Muscle layer of duodenum (tissue), 2 donors: ENCODE measurements at regions not wholly inside any gene's neighbourhood (a gene's known extent, or its start where the extent isn't known, plus 50 kb on each side); places are given as distances from the start of the nearest gene placed in this dataset.

Source experiments
- H3K27ac ChIP-seq: one replicate; pipeline ENCODE4 v1.7.0; 2013; ENCODE audit warnings: mild to moderate bottlenecking, low read length
- H3K27me3 ChIP-seq: one replicate; pipeline ENCODE4 v1.7.0; 2013; ENCODE audit warnings: low read depth, mild to moderate bottlenecking, control low read depth, low read length
- H3K36me3 ChIP-seq, 2 donors: one replicate each; pipeline ENCODE4 v1.7.0; 2013; ENCODE audit warnings: low read length in 2 of 2, control low read depth in 1 of 2, mild to moderate bottlenecking in 1 of 2; ENCODE audit not compliant: insufficient read depth in 2 of 2, control insufficient read depth in 1 of 2
- H3K4me1 ChIP-seq, 2 donors: one replicate each; pipeline ENCODE4 v1.7.0; 2013; ENCODE audit warnings: low read length in 2 of 2, mild to moderate bottlenecking in 2 of 2, control low read depth in 1 of 2, moderate library complexity in 1 of 2; ENCODE audit not compliant: insufficient read depth in 2 of 2, control insufficient read depth in 1 of 2
- H3K4me3 ChIP-seq, 2 donors: one replicate each; pipeline ENCODE4 v1.7.0; 2013; ENCODE audit warnings: low read length in 2 of 2, low read depth in 1 of 2, mild to moderate bottlenecking in 1 of 2
- H3K9me3 ChIP-seq, 2 donors: one replicate each; pipeline ENCODE4 v1.7.0; 2013; ENCODE audit warnings: low read length in 2 of 2, control low read depth in 1 of 2, mild to moderate bottlenecking in 1 of 2; ENCODE audit not compliant: control insufficient read depth in 1 of 2
- donor health status: healthy.

- H3K36me3 ChIP-seq, result no peaks in the 10 kb centered on the region
- no peaks in the 10 kb centered on the region for H3K27me3 ChIP-seq
- H3K4me3 ChIP-seq, result no peak overlapping the region
- no peak overlapping the region for H3K27ac ChIP-seq
- peaks cover 0 to 4% of the 10 kb centered on the region in 2 donors for H3K9me3 ChIP-seq
- H3K4me1 ChIP-seq, result peaks cover 0 to 4% of the 10 kb centered on the region in 2 donors
Observed at GRCh38 chr13:59568306-59568705, 595.4 kb downstream of the DIAPH3 start.

GRCh38 chr13:59570204-59570603 lies 593.5 kb downstream of the DIAPH3 start:
- Histone ChIP-seq H3K4me3 (no peak overlapping the region), H3K4me1 (peaks cover 0 to 4% of the 10 kb centered on the region in 2 donors), H3K36me3 (no peaks in the 10 kb centered on the region), H3K27me3 (no peaks in the 10 kb centered on the region), H3K27ac (no peak overlapping the region), H3K9me3 (peaks cover 0 to 6% of the 10 kb centered on the region in 2 donors)

GRCh38 chr13:59584101-59584500 lies 579.6 kb downstream of the DIAPH3 start:
- no peaks in the 10 kb centered on the region for H3K36me3 ChIP-seq
- no peaks in the 10 kb centered on the region for H3K27me3 ChIP-seq
- H3K27ac ChIP-seq, result no peak overlapping the region
- H3K4me1 ChIP-seq, result no peaks in the 10 kb centered on the region
- no peak overlapping the region for H3K4me3 ChIP-seq
- H3K9me3 ChIP-seq, result no peaks in the 10 kb centered on the region

- H3K9me3 ChIP-seq, result no peaks in the 10 kb centered on the region
- no peak overlapping the region for H3K27ac ChIP-seq
- H3K4me3 ChIP-seq, result no peak overlapping the region
- no peaks in the 10 kb centered on the region for H3K4me1 ChIP-seq
- H3K36me3 ChIP-seq, result no peaks in the 10 kb centered on the region
- no peaks in the 10 kb centered on the region for H3K27me3 ChIP-seq
Observed at GRCh38 chr13:59584761-59585670, 578.7 kb downstream of the DIAPH3 start.

- H3K27me3 ChIP-seq, result no peaks in the 10 kb centered on the region
- H3K27ac ChIP-seq, result no peak overlapping the region
- H3K4me3 ChIP-seq, result no peak overlapping the region
- H3K9me3 ChIP-seq, result no peaks in the 10 kb centered on the region
- no peaks in the 10 kb centered on the region for H3K4me1 ChIP-seq
- no peaks in the 10 kb centered on the region for H3K36me3 ChIP-seq
Observed at GRCh38 chr13:59587030-59587429, 576.7 kb downstream of the DIAPH3 start.

- H3K36me3 ChIP-seq, result no peaks in the 10 kb centered on the region
- no peak overlapping the region for H3K27ac ChIP-seq
- H3K4me1 ChIP-seq, result no peaks in the 10 kb centered on the region
- H3K9me3 ChIP-seq, result no peaks in the 10 kb centered on the region
- no peak overlapping the region for H3K4me3 ChIP-seq
- no peaks in the 10 kb centered on the region for H3K27me3 ChIP-seq
Observed at GRCh38 chr13:59587971-59588716, 575.6 kb downstream of the DIAPH3 start.

GRCh38 chr13:59588717-59589067 lies 575.0 kb downstream of the DIAPH3 start:
- H3K27ac ChIP-seq, result no peak overlapping the region
- H3K4me1 ChIP-seq, result no peaks in the 10 kb centered on the region
- no peak overlapping the region for H3K4me3 ChIP-seq
- H3K27me3 ChIP-seq, result no peaks in the 10 kb centered on the region
- H3K9me3 ChIP-seq, result no peaks in the 10 kb centered on the region
- H3K36me3 ChIP-seq, result no peaks in the 10 kb centered on the region

GRCh38 chr13:59601993-59602392 lies 561.7 kb downstream of the DIAPH3 start:
- Histone ChIP-seq H3K27ac (no peak overlapping the region), H3K9me3 (peaks cover 0 to 11% of the 10 kb centered on the region in 2 donors)

GRCh38 chr13:59603646-59604045 lies 560.1 kb downstream of the DIAPH3 start:
- H3K27ac ChIP-seq, result no peak overlapping the region

More at GRCh38 chr13:59601993-59602392, 561.7 kb downstream of the DIAPH3 start:
- H3K36me3 ChIP-seq, result no peaks in the 10 kb centered on the region
- H3K27me3 ChIP-seq, result no peaks in the 10 kb centered on the region
- no peak overlapping the region for H3K4me3 ChIP-seq
- H3K4me1 ChIP-seq, result no peaks in the 10 kb centered on the region

GRCh38 chr13:59607172-59607571 lies 556.6 kb downstream of the DIAPH3 start:
- Histone ChIP-seq H3K36me3 (no peaks in the 10 kb centered on the region), H3K4me1 (no peaks in the 10 kb centered on the region), H3K27me3 (no peaks in the 10 kb centered on the region), H3K27ac (no peak overlapping the region), H3K4me3 (no peak overlapping the region), H3K9me3 (no peaks in the 10 kb centered on the region)

More at GRCh38 chr13:59603646-59604045, 560.1 kb downstream of the DIAPH3 start:
- Histone ChIP-seq H3K4me3 (no peak overlapping the region), H3K4me1 (no peaks in the 10 kb centered on the region), H3K27me3 (no peaks in the 10 kb centered on the region), H3K9me3 (peaks cover 0 to 11% of the 10 kb centered on the region in 2 donors), H3K36me3 (no peaks in the 10 kb centered on the region)

GRCh38 chr13:59607780-59608233 lies 555.9 kb downstream of the DIAPH3 start:
- H3K4me1 ChIP-seq, result no peaks in the 10 kb centered on the region

More at GRCh38 chr13:59607780-59608233, 555.9 kb downstream of the DIAPH3 start:
- Histone ChIP-seq H3K9me3 (no peaks in the 10 kb centered on the region), H3K27ac (no peak overlapping the region), H3K4me3 (no peak overlapping the region), H3K27me3 (no peaks in the 10 kb centered on the region), H3K36me3 (no peaks in the 10 kb centered on the region)
